GM12864 (cell line): ENCODE measurements at regions not wholly inside any gene's neighbourhood (a gene's known extent, or its start where the extent isn't known, plus 50 kb on each side); places are given as distances from the start of the nearest gene placed in this dataset.

Experiments used
- DNase-seq: peaks from one replicate; pipeline ENCODE4 v3.0.0-alpha.2; 2011; ENCODE audit warnings: low read depth
- H3K4me3 ChIP-seq: 2 replicates; pipeline ENCODE4 v1.5.1; 2011; ENCODE audit warnings: mild to moderate bottlenecking, low read depth, low read length, control low read depth
- TF ChIP-seq, protein P1 (sequence below): IDR thresholded peaks from 2 replicates; pipeline ENCODE4 v1.5.1; 2011; ENCODE audit warnings: low read depth, mild to moderate bottlenecking, moderate library complexity, low read length, control low read depth, inconsistent platforms; ENCODE audit errors: missing control alignments

- no peak for DNase-seq
- TF ChIP-seq, protein P1, sequence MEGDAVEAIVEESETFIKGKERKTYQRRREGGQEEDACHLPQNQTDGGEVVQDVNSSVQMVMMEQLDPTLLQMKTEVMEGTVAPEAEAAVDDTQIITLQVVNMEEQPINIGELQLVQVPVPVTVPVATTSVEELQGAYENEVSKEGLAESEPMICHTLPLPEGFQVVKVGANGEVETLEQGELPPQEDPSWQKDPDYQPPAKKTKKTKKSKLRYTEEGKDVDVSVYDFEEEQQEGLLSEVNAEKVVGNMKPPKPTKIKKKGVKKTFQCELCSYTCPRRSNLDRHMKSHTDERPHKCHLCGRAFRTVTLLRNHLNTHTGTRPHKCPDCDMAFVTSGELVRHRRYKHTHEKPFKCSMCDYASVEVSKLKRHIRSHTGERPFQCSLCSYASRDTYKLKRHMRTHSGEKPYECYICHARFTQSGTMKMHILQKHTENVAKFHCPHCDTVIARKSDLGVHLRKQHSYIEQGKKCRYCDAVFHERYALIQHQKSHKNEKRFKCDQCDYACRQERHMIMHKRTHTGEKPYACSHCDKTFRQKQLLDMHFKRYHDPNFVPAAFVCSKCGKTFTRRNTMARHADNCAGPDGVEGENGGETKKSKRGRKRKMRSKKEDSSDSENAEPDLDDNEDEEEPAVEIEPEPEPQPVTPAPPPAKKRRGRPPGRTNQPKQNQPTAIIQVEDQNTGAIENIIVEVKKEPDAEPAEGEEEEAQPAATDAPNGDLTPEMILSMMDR = no peak
- H3K4me3 ChIP-seq = no peak overlapping the region
These were observed 482.6 kb downstream of the EPM2A start for GRCh38 chr6:145252737-145253136.

- TF ChIP-seq, protein P1 = no peak
- H3K4me3 ChIP-seq = no peak overlapping the region
- no peak for DNase-seq
These were observed 480.5 kb downstream of the EPM2A start for GRCh38 chr6:145254649-145255401.

GRCh38 chr6:145257704-145258103 is 477.6 kb downstream of the EPM2A start:
- DNase-seq = no peak
- TF ChIP-seq, protein P1 = no peak
- no peak overlapping the region for H3K4me3 ChIP-seq

- no peak for DNase-seq
- no peak overlapping the region for H3K4me3 ChIP-seq
- TF ChIP-seq, protein P1 = no peak
These were observed 477.2 kb downstream of the EPM2A start for GRCh38 chr6:145258122-145258521.

GRCh38 chr6:145260484-145261175 is 474.7 kb downstream of the EPM2A start:
- TF ChIP-seq, protein P1 = no peak
- H3K4me3 ChIP-seq = no peak overlapping the region
- no peak for DNase-seq

DNA sequence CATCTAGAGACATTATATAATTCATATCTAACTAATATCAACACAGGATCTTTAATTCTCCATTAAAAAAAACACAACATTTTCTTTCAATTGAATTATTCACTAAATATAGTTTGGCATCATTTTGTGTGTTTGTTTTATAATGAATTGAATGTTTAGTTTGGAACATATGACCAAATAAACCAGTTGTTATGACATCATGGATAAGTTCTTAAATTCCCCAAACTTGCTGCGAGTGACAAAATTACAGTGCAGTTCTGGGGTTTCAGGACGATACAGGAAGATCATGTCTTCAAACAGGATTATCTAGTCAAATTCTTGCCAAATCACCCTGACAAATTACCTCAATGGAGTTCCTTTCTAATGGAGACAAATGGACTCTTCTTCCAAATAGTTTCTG is 473.6 kb downstream of the EPM2A start:
- DNase-seq = no peak
- TF ChIP-seq, protein P1 = no peak
- no peak overlapping the region for H3K4me3 ChIP-seq

- TF ChIP-seq, protein P1 = no peak
- no peak for DNase-seq
- no peak overlapping the region for H3K4me3 ChIP-seq
These were observed 472.5 kb downstream of the EPM2A start for GRCh38 chr6:145262771-145263170.
